H1 (cell line): ENCODE measurements at regions not wholly inside any gene's neighbourhood (a gene's known extent, or its start where the extent isn't known, plus 50 kb on each side); places are given as distances from the start of the nearest gene placed in this dataset.

Experiments
- CTCF ChIA-PET: fragments of 300-600 bp; sonication (Branson Sonifier 250); formaldehyde crosslinking; loops from one replicate; lab custom pipeline; 2021; ENCODE audit not compliant: partially characterized antibody; lab: Charles Lee
- POLR2A ChIA-PET: fragments of 300-600 bp; sonication (Branson Sonifier 250); formaldehyde crosslinking; loops from one replicate; lab custom pipeline; 2021; ENCODE audit warnings: inconsistent platforms; ENCODE audit not compliant: partially characterized antibody; lab: Charles Lee
- DNase-seq, 2 experiments: peaks; one replicate each; pipeline versions ENCODE4 v3.0.0 to v3.0.0-alpha.2; 2010 to 2022; ENCODE audit warnings: low spot score in 2 of 2, low read depth in 1 of 2, mixed read lengths in 1 of 2
- FAIRE-seq: peaks from 2 replicates; lab custom pipeline; 2011; peaks lifted over from hg19 to GRCh38; lab: Jason Lieb, UNC
- H2AFZ ChIP-seq: 2 replicates; pipeline ENCODE4 v1.8.1; 2012; ENCODE audit warnings: low read length, inconsistent platforms
- H2AK5ac ChIP-seq: 2 replicates; pipeline ENCODE4 v1.6.1; 2013; ENCODE audit warnings: low read depth, low read length
- H2BK120ac ChIP-seq: replicated peaks from 2 replicates; pipeline ENCODE3; 2013; ENCODE audit warnings: low read depth, low read length, inconsistent platforms
- H2BK12ac ChIP-seq: 2 replicates; pipeline ENCODE4 v1.6.1; 2013; ENCODE audit warnings: low read depth, low read length
- H2BK15ac ChIP-seq: 2 replicates; pipeline ENCODE4 v1.6.1; 2013; ENCODE audit warnings: low read length
- H2BK20ac ChIP-seq: 2 replicates; pipeline ENCODE4 v1.6.1; 2013; ENCODE audit warnings: low read length
- H2BK5ac ChIP-seq: 2 replicates; pipeline ENCODE4 v1.6.1; 2013; ENCODE audit warnings: low read depth, low read length
- H3K14ac ChIP-seq: 2 replicates; pipeline ENCODE4 v1.6.1; 2013; ENCODE audit warnings: inconsistent platforms; ENCODE audit not compliant: insufficient read length
- H3K18ac ChIP-seq: 2 replicates; pipeline ENCODE4 v1.6.1; 2013; ENCODE audit warnings: low read length; ENCODE audit errors: extremely low read depth
- H3K23ac ChIP-seq: 2 replicates; pipeline ENCODE4 v1.6.1; 2013; ENCODE audit warnings: inconsistent platforms; ENCODE audit not compliant: insufficient read length
- H3K23me2 ChIP-seq: 2 replicates; pipeline ENCODE4 v1.6.1; 2013; ENCODE audit warnings: low read depth, low read length
- H3K27ac ChIP-seq: 2 replicates; pipeline ENCODE4 v1.6.1; 2011; ENCODE audit warnings: low read depth, low read length, inconsistent platforms
- H3K27me3 ChIP-seq, 4 experiments: replicated peaks in 1 of 4; 1 replicate in 1 of 4; 2 replicates in 3 of 4; pipeline versions ENCODE4 v1.6.1 to v1.8.1; 2011 to 2013; ENCODE audit warnings: low read length in 3 of 4, mild to moderate bottlenecking in 3 of 4, inconsistent platforms in 2 of 4, mixed read lengths in 2 of 4, moderate library complexity in 1 of 4; ENCODE audit not compliant: control insufficient read depth in 3 of 4, insufficient read depth in 3 of 4; ENCODE audit errors: extremely low read depth in 1 of 4
- H3K36me3 ChIP-seq, 4 experiments: 2 replicates each; pipeline versions ENCODE4 v1.6.1 to v1.8.1; 2011 to 2013; ENCODE audit warnings: mild to moderate bottlenecking in 4 of 4, low read length in 3 of 4, moderate library complexity in 2 of 4, control low read depth in 1 of 4, inconsistent platforms in 1 of 4; ENCODE audit not compliant: insufficient read depth in 4 of 4, control insufficient read depth in 2 of 4
- H3K4ac ChIP-seq: replicated peaks from 2 replicates; pipeline ENCODE3; 2013; ENCODE audit warnings: low read length, low read depth, mixed read lengths, inconsistent platforms; ENCODE audit not compliant: insufficient read length
- H3K4me1 ChIP-seq, 4 experiments: replicated peaks in 1 of 4; 1 replicate in 1 of 4; 2 replicates in 3 of 4; pipeline versions ENCODE4 v1.6.1 to v1.8.1; 2011 to 2013; ENCODE audit warnings: low read length in 3 of 4, inconsistent platforms in 2 of 4, mixed read lengths in 1 of 4; ENCODE audit not compliant: insufficient read depth in 4 of 4, control insufficient read depth in 3 of 4
- H3K4me2 ChIP-seq, 2 experiments: 2 replicates each; pipeline versions ENCODE4 v1.6.1 to v1.8.1; 2011 to 2013; ENCODE audit warnings: low read depth in 2 of 2, low read length in 2 of 2, control low read depth in 1 of 2, inconsistent platforms in 1 of 2, mild to moderate bottlenecking in 1 of 2; ENCODE audit not compliant: insufficient read depth in 1 of 2
- H3K4me3 ChIP-seq, 4 experiments: fragments of 200-600, 300-600 bp in 1 of 4; sonication (generic), shearing (Covaris generic), sonication (Bioruptor Twin) in 1 of 4; 2 replicates each; pipeline versions ENCODE4 v1.5.1 to v1.8.1; 2011 to 2016; ENCODE audit warnings: low read length in 4 of 4, low read depth in 3 of 4, control low read depth in 2 of 4, inconsistent platforms in 2 of 4, mild to moderate bottlenecking in 2 of 4, mixed read lengths in 1 of 4, moderate library complexity in 1 of 4; ENCODE audit not compliant: insufficient read depth in 2 of 4; ENCODE audit errors: extremely low read depth in 1 of 4
- H3K56ac ChIP-seq: replicated peaks from 2 replicates; pipeline ENCODE3; 2013; ENCODE audit warnings: low read depth, mild to moderate bottlenecking, mixed read lengths, low read length, inconsistent platforms; ENCODE audit not compliant: insufficient read length
- H3K79me1 ChIP-seq: 2 replicates; pipeline ENCODE4 v1.6.1; 2013; ENCODE audit warnings: low read depth, low read length, control low read depth
- H3K79me2 ChIP-seq, 2 experiments: 2 replicates each; pipeline versions ENCODE4 v1.6.1 to v1.8.1; 2012 to 2013; ENCODE audit warnings: low read length in 2 of 2, mild to moderate bottlenecking in 2 of 2, inconsistent platforms in 1 of 2; ENCODE audit not compliant: insufficient read depth in 2 of 2, control insufficient read depth in 1 of 2
- H3K9ac ChIP-seq, 4 experiments: replicated peaks in 1 of 4; 1 replicate in 1 of 4; 2 replicates in 3 of 4; pipeline versions ENCODE4 v1.6.1 to v1.8.1; 2011 to 2013; ENCODE audit warnings: low read depth in 3 of 4, low read length in 3 of 4, control low read depth in 2 of 4, mild to moderate bottlenecking in 2 of 4, moderate library complexity in 2 of 4, inconsistent platforms in 1 of 4; ENCODE audit errors: extremely low read depth in 1 of 4
- H3K9me3 ChIP-seq, 2 experiments: 2 replicates each; pipeline versions ENCODE4 v1.6.1 to v1.8.1; 2012 to 2013; ENCODE audit warnings: mild to moderate bottlenecking in 2 of 2, moderate library complexity in 2 of 2, control low read depth in 1 of 2, inconsistent platforms in 1 of 2, low read depth in 1 of 2, low read length in 1 of 2, mixed read lengths in 1 of 2; ENCODE audit not compliant: insufficient read depth in 2 of 2
- H4K20me1 ChIP-seq, 2 experiments: replicated peaks in 1 of 2; 2 replicates each; pipeline versions ENCODE3 to v1.8.1; 2011 to 2013; ENCODE audit warnings: inconsistent platforms in 2 of 2, low read length in 2 of 2, mild to moderate bottlenecking in 1 of 2; ENCODE audit not compliant: insufficient read depth in 2 of 2, control insufficient read depth in 1 of 2
- H4K5ac ChIP-seq: 2 replicates; pipeline ENCODE4 v1.6.1; 2013; ENCODE audit warnings: low read length, low read depth, mixed read lengths, inconsistent platforms; ENCODE audit not compliant: insufficient read length
- H4K8ac ChIP-seq: 2 replicates; pipeline ENCODE4 v1.8.0; 2013; ENCODE audit warnings: mild to moderate bottlenecking, moderate library complexity, low read length, inconsistent platforms; ENCODE audit not compliant: insufficient read depth; ENCODE audit errors: extremely low read depth
- H4K91ac ChIP-seq: replicated peaks from 2 replicates; pipeline ENCODE3; 2013; ENCODE audit warnings: low read length, mixed read lengths, inconsistent platforms; ENCODE audit not compliant: insufficient read length
- CHD2 ChIP-seq: IDR thresholded peaks from 2 replicates; pipeline ENCODE4 v1.6.1; 2012; ENCODE audit warnings: low read length, improper control_type of control experiment
- EGR1 ChIP-seq: IDR thresholded peaks from 2 replicates; pipeline ENCODE4 v1.6.1; 2011; ENCODE audit warnings: low read depth, low read length, borderline replicate concordance
- HDAC6 ChIP-seq: IDR thresholded peaks from one replicate; pipeline ENCODE4 v1.7.1; 2012; ENCODE audit warnings: low read depth, mild to moderate bottlenecking, inconsistent platforms, low read length, moderate library complexity
- MAX ChIP-seq: IDR thresholded peaks from 2 replicates; pipeline ENCODE4 v1.6.1; 2012; ENCODE audit warnings: inconsistent platforms
- RNF2 ChIP-seq: fragments of 200-900, 300-1000 bp; sonication (generic); IDR thresholded peaks from 2 replicates; pipeline ENCODE4 v1.7.1; 2016; ENCODE audit warnings: borderline replicate concordance, low read depth, mild to moderate bottlenecking, antibody characterized with exemption, low read length; ENCODE audit not compliant: poor library complexity, severe bottlenecking; ENCODE audit errors: missing control alignments
- WGBS, 2 experiments: shearing (Covaris generic) in 1 of 2; methylation state at CpG; one replicate each; pipeline versions ENCODE4 v1.1.6 to v1.1.7; 2013 to 2015; ENCODE audit warnings: low lambda C conversion rate in 2 of 2, mixed read lengths in 2 of 2, inconsistent platforms in 1 of 2, low coverage in 1 of 2, missing lambda C conversion rate in 1 of 2; ENCODE audit not compliant: insufficient replicate concordance in 2 of 2, insufficient coverage in 1 of 2, insufficient read length in 1 of 2; ENCODE audit errors: extremely low coverage in 1 of 2, missing lambda C conversion rate in 1 of 2; 5-methylcytosine and 5-hydroxymethylcytosine counted together

DNA sequence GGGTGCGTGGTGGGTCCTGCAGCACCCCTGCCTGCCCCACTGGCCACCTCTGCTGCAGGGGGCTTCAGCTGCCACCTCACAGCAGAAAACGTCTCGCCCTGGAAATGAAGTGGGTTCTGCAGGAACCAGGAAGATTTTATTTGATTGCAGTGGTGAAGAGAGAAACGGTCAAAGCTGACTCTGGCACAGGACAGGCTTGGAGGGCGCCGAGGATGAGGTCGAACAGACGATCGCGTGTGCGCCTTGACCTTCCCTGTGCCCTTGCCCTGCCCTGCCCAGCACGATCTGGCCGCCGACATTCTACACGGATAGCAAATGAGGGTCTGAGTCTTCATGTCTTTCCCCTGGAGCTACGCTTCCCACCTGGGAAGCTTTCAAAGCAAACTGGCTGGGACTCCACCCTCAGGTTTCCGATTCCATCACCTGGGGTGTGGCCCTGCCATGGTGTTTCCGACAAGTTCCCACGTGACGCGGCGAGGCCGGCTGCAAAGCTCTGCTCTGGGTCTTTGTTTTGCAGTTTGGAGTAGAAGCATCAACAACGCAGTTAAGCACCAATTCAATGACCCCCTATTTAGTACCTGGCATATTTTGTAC is 50.3 kb upstream of the TUBGCP3 start:
- DNase-seq (no peak), FAIRE-seq (no peak)
- Histone ChIP-seq H3K27ac (no peak overlapping the region), H3K9me3 (no peaks in the 10 kb centered on the region), H3K23me2 (no peaks in the 10 kb centered on the region), H3K36me3 (no peaks in the 10 kb centered on the region), H4K8ac (no peak overlapping the region), H4K20me1 (no peaks in the 10 kb centered on the region), H2BK12ac (no peak overlapping the region), H3K4me1 (peaks cover 0 to 14% (median 8%) of the 10 kb centered on the region in 4 experiments; a peak in 6 of 7 replicates), H2BK5ac (no peak overlapping the region), H2AFZ (no peak overlapping the region), H3K27me3 (peaks cover 0 to 6% (median 0%) of the 10 kb centered on the region in 4 experiments; a peak in 3 of 7 replicates), H3K79me1 (no peaks in the 10 kb centered on the region), H3K9ac (no peak overlapping the region), H4K91ac (no peak overlapping the region), H2BK15ac (no peak overlapping the region), H4K5ac (no peak overlapping the region), H3K14ac (no peak overlapping the region), H2BK120ac (no peak overlapping the region), H3K79me2 (no peaks in the 10 kb centered on the region), H2AK5ac (no peak overlapping the region), H3K4me3 (no peak overlapping the region), H3K23ac (no peak overlapping the region), H3K4ac (no peak overlapping the region), H3K18ac (no peak overlapping the region), H3K56ac (no peak overlapping the region), H2BK20ac (no peak overlapping the region), H3K4me2 (no peak overlapping the region; a peak in 1 of 4 replicates)
- 87% methylated on average over 24 of the region's 24 CpGs; no CpG with 5 or more reads in 1 of the 2 experiments for WGBS, 2 experiments
- TF ChIP-seq EGR1 (no peak), CHD2 (no peak), RNF2 (no peak), HDAC6 (no peak), MAX (0 out of 2 replicates have a peak, but pooled peaks have one; percentile 31)
- ChIA-PET POLR2A (no interaction called here), CTCF (interaction anchor here (0.7 to 2.5 kb wide), 7 partner anchors 9 to 255 kb away, joined by 3 to 7 read pairs (median 4); no protein-coding TSS in a partner anchor)
